Activated gamma-delta T cell treated with anti-CD3 and anti-CD28 coated beads, Interleukin-2, amount 50 U/mL, for 16 hours (primary cell): ENCODE measurements at regions not wholly inside any gene's neighbourhood (a gene's known extent, or its start where the extent isn't known, plus 50 kb on each side); places are given as distances from the start of the nearest gene placed in this dataset.
"Not testable (repeated sequence)": the region's sequence is repeated elsewhere in the genome, so short reads cannot be mapped to it uniquely, and the experiment has no call there.

ENCODE experiments used
- DNase-seq: peaks from one replicate; pipeline ENCODE4 v3.0.0-alpha.2; 2020; ENCODE audit warnings: low read depth

DNA sequence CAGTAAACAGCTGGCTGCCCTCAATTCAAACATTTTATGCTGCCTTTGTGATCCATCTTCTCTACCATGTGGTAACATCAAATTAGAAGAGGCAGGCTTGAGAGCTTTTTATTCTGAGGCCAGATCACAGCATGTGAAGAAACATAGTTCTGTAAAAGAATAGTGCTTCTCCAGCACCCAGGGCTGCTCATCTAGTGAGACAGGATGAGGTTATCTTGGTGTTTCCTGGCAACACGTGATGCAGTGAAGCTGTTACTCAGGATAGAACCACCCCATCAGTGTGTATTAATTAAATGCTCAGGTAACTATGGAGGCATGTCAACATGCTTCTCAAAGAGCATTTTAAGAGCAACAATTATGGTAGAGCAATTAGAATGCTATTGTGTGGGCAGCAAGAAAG is 400.5 kb upstream of the ACO1 start:
- no peak for DNase-seq

DNA sequence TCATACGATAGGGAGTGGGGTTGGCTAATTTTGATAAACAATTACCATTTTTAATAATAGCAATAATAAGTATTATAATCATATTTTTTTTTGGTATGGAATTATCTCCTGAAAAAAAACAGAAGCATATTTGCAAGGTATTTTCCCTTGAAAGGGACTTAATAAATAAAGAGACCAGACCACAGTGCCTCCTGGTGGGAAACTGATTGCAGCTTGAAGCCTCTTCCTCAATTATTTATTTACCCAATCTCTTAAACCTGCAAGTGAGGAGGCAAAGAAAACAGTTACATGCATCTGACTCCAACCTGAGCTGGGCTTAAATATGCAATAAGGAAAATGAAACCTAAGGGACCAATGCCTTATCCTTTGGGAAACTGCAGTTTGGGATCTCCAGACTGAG is 388.1 kb upstream of the ACO1 start:
- DNase-seq, result no peak

DNA sequence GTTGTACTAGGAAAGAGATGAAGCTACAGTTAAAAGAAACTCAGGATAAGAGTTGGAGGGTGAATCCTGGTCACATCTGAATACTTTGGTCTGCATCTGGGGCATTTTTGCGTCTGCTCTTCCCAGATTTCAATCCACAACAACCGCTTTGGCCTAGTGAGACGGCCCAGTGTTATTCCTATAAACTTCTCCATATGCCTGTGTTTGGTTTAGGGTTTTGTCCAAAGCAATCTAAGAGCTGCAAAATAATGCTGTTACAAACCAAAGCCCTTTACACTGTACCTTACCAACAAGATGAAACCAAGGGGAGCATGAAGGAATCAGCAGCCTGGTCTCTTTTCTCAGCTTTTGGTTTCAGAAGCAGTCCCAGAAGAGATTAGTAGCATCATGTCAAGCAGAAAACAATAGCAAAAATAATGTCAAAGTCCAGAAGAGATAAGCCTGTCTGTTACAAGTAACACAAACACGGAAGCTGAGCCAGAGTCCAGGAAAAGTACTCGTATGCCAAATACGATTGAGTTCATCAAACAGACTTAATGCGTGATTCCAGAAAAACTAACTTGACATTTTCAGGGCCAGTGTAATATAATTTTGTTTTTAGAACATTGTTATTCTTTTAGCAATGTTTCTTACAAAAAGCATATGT is 379.9 kb upstream of the ACO1 start:
- no peak for DNase-seq

DNA sequence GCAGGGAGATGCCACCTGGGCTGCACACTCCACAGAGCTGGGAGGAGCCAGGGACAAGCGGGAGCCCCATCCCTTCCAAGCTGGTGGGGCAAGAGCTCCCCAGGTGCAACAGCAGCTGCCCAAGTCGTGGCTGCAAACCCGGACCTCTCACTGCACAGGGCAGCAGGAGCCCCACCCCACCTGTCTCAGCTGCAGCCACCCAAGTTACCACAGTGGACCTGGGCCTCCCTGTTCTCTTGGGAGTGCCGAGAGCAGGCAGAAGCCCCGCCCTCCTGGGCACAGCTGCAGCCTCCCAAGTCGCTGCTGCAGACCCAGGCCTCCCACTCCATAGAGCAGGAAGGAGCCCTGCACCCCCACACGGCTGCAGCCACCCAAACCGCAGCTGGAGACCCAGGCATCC is 374.1 kb upstream of the ACO1 start:
- no peak for DNase-seq

DNA sequence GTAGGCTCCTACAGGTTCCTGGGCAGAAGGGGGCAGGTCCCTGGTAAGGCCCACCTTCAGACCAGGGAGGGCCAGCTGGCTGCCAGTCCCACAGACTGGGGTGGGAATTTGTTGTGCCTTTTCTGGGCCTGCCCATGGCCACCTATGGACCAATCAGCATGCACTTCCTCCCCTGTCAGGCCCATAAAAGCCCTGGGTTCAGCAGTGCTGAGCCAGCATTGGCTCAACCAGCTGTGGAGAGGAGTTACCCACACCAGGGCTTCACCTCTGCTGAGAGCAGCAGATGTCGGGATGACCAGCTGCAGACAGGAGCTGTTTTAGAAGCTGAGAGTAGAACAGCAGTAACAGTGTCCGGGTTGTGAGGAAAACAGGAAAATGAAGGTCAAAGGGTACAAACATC is 373.4 kb upstream of the ACO1 start:
- DNase-seq, result no peak

DNA sequence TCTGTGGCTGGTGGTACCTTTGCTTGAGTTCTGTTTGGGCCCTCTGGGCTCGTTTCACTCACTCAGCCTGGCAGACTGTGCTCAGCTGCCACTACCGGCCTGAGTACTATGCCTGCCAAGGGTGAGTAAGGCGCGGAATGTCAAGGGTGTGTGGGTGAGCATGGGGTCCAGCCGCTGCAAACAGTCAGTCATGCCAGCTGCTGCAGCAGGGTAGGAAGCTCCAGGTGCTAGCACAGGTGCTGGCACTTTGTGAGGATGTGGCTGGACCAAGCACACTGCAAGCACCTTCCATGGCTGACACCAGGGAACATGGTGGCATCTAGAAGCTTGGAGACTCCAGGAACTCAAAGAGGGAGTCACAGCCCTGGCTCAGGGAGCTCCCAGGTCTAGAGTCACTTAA is 368.6 kb upstream of the ACO1 start:
- no peak for DNase-seq

DNA sequence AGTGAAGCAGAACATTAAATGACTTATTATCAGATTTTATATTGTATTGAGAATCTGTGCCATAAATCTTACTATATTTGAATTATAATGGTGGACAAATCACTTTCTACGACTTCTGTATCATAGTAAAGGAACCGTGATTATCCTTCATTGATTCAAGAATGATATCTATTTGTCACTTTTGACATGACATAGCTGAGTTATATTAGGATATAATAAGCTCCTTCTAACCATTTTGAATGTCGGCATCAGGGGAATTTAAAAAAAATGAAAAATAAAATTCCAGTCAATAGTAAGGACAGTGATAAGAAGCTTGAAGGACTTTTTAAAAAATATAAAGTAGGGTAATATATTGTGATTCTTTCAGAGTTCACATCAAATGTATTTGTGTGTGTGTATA is 338.9 kb upstream of the ACO1 start:
- no peak for DNase-seq

DNA sequence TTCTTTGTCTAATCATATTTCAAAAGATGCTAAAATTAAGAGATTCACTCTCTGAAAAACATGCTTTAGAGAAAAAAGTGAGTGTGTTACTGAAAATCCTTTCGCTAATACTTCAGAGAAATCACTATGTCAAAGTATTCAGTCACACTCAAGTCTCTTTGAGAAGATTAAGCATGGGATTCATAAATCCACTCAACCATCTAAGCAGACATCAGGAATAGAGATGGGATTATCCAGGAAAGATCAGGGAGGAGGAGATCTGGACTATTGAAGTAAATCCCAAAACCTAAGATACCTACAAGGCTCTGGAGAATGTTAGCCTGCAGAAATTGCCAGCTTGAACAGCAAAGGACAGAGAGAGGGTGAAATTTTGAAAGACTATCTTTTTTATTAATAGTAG is 317.2 kb upstream of the ACO1 start:
- no peak for DNase-seq

DNA sequence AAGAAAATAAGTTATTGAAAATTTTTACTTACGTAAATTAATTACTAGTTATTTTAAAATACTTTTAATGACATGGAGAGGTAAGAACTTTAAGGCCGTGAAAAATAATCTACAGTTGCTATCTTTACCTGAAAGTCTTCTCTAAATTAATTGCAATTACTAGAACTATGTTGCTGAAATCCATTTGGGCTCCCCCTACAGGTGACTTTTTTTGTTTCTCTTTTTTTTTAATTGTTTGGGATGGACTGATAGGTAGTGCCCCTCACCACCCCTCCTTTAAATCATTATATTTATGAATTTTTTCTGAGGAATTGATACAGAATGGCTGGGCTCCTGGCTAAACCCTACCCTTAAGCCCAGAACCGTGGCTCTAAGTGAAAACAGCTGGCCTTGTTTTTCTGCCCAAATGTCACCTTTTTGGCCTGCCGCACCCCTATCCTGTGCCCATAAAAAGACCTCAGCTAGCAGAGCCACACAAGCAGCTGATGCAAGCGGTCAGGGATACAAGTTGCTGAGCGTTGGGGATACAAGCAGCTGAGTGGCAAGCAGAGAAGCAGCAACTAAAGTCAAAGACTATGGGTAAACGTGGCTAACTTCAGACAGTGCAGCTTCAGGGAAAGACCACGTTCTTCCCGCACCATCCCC is 315.2 kb upstream of the ACO1 start:
- DNase-seq, result no peak

DNA sequence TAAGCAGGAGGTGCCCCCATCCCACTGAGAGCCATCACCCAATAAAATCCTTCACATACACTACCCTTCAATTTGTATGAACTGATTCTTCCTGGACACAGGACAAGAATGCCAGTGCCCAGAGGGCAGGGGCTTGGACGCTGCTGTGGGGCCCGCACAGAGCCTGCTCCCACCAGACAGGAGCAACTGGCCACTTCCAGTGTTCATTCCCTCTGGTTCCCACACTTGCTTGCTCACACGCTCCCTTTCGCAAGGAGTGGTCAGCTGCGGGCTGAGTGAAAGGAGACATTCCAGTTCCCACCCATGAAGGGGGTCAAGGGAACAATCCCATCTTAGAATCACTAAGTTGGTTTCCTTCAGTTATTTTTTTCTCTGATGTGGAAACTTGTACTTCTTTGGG is 314.5 kb upstream of the ACO1 start:
- DNase-seq, result no peak

DNA sequence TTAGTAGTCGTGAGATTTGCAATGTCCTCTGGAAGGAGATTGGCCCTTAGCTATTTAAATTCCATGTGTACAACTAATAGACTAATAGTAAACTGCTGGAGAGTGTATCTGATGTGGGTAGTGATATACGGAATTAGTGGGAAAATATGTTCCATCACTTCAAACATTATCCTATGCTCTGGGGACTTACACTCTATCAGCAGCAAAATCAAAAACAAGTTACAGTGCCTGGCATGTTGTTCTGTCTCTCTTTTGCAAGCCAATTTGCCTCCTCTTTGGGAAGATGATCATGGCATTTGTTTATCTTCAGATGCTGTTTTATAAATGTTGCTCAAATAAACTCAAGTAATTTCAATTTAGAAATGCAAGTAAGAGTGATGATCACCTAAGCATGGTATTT is 311.9 kb upstream of the ACO1 start:
- DNase-seq, result no peak

DNA sequence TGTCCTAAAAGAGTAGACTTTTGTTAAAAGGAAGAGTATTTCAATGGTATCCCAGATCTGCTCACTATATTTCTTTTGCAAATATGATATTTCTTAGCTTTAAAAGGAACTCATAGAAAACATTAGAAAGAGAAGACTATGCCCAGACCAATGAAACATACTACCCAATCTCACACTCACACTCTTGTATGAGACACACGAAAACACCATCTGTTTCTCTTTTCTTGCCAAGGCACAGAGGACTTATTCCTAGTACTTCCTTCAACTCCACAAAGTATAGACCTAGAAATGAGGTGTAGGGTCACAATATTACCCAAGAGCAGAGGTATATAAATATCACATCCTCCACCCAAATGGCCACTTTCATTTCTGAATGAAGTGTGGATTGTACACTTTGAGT is 292.4 kb upstream of the ACO1 start:
- no peak for DNase-seq

DNA sequence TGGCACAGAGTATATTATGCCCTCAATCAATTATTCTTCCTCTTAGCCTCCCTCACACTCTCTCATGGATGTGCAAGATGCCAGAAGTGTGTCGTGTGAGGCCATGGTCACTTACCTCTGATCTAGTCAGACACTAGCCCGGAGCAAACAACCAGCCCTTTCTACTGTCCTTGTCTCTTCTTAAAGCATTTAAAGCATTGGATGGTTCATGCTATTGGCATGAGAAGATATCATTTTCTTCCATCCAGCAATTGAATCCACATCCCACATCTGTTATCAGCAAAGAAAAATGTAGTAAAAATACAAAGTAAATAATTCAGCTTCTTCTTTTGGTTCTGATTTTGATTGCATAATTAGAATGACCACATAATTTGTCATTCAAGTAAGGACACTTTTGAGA is 267.2 kb upstream of the ACO1 start:
- DNase-seq, result no peak

DNA sequence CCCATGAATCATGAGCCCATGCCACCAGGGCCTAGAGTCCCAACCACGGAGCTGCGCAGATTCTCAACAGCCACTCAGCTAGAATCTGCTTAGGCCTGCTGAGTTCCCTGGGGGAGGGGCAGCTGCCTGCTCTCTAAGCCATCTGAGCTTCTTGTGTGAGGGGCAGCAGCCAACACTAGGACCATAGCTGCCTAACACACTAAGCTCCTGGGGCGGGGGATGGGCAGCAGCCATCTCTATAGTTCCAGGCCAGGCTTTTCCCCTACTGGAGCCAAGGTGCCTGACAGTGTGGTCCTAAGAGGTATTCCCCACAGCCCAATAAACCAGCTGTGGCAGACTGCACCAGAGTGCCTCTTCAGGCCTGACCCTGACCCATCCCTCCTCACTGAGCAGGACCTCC is 255.9 kb upstream of the ACO1 start:
- no peak for DNase-seq

DNA sequence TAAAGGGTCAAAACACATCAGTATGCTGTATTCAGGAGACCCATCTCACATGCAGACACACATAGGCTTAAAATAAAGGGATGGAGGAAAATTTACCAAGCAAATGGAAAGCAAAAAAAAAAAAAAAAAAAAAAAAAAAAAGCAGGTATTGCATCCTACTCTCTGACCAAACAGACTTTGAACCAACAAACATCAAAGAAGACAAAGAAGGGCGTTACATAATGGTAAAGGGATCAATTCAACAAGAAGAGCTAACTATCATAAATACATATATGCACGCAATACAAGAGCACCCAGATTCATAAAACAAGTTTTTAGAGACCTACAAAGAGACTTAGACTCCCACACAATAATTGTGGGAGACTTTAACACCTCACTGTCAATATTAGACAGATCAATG is 253.7 kb upstream of the ACO1 start:
- DNase-seq, result not testable (repeated sequence)

DNA sequence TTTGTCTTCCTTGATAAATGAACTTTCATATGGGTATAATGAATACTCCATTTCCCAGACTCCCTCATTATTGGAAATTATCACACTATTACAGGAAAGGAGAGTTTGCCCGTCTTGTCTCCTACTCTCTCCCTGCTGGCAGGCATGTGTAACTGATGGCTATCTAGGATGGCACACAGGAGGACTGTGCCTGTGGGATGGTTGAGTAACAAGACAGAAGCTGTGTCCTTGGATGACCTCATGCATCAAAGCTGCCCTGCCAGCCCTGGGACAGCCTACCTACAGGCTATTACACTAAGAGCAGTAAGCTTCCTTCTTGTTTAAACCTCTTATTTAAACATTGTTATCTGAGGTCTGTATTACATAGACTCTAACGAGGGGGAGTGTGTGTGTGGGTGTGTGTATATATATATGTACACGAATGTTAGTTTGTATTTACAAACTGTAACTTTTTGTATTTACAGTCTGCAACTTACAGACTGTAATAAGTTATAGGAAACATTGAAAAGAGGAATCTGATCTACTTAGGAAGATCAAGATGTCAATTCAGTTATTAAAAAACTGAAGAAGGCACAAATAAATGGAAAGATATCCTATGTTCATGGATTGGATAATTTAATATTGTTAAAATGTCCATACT is 247.6 kb upstream of the ACO1 start:
- no peak for DNase-seq

DNA sequence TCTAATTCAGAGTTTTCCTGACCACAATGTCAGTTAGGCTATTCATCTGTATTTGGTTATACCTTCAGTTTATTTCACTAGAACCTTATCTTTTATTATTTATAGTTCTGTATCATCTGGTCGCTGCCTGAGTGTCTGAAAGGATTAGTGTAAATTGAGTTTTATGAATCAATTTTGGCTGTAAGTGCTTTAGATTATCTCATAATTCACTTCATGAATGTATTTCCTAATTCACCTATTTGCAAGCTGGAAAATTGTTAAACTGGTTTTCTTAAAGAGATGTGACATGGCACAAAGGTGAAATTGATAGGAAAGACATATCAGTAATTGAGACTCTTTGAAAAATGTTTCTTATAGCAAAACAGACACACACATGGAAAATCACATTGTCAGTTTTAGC is 242.4 kb upstream of the ACO1 start:
- no peak for DNase-seq

DNA sequence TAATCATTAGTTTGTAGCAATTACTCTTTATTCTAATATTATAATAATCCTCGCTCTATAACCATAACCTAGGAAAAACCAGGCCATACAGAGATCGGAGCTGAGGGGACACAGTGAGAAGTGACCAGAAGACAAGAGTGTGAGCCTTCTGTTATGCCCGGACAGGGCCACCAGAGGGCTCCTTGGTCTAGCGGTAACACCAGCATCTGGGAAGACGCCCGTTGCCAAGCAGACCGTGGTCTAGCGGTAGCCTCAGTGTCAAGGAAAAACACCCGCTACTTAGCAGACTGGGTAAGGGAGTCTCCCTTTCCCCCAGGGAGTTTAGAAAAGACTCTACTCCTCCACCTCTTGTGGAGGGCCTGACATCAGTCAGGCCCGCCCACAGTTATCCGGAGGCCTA is 235.9 kb upstream of the ACO1 start:
- DNase-seq, result not testable (repeated sequence)

DNA sequence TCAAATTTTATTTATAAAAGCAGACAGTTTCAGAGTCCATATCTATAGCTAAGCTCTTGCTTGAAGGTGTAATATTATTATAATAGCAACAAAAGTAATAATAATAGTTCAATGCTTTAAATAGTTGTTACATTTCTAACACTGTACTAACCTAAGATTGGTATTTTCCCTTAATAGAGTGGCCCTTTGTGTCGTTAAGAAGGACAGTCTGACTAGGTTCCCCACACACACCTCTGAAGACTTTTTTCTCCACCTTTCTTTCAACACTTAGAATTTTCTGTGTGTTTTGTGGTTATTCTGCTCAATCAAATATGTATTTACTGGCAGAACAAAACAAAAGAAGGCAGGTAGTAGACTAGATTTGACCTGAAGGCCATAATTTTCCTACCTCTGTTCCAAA is 223.2 kb upstream of the ACO1 start:
- DNase-seq, result no peak

DNA sequence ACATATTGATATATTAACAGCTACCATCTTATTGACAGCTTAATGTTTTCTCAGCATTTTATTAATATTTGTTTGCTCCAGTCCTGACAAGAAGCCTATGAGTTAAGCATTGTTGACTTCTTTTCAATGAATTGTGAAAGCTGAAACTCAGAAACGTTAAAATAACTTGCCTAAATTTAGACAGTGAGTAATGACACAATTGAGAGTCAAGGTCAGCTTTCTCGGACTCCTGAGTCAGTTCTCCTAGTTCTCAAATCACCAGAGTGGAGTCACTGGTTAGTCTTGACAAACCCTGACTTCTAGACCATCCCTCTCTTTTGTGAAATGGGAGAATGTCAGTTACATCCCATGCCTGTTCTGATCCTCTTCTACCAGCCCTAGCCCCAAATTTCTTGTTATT is 222.7 kb upstream of the ACO1 start:
- no peak for DNase-seq

DNA sequence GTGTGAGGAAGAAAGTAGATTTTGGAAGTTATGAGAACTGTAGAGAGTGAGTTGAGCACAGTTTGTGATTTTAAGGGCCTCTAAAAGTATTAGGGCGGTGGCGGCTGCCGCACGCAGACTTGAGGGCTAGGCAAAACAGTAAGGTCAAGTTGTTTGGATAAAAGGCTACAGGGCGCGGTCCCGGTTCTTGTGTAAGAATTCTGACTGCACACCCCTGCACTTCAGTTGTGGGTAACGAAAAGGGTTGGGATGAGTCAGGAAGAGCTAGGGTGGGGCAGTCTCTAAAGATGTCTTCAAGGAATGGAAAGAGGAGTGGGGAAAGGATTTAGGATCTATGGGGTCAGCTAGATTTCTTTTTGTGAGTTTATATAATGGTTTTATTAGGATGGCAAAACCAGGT is 218.1 kb upstream of the ACO1 start:
- not testable (repeated sequence) for DNase-seq

DNA sequence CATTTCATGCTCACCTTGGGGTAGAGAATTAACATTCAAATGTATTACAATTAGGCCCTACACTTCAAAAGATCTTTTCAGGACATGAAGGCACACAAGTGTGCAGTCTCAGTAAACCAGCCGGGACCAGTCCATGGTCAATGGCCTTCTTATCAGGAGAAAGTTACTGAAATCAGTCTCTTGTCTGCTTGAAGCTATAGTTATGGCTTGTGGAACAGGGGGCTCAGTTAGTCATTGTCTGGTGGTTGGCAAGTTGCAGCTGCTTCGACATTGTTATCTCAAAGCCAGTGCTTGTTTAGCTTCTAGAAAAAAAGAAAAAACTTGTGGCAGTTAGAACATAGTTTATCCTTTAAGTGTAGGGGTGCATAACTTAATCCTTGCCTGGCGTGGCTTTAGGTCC is 213.1 kb upstream of the ACO1 start:
- no peak for DNase-seq

DNA sequence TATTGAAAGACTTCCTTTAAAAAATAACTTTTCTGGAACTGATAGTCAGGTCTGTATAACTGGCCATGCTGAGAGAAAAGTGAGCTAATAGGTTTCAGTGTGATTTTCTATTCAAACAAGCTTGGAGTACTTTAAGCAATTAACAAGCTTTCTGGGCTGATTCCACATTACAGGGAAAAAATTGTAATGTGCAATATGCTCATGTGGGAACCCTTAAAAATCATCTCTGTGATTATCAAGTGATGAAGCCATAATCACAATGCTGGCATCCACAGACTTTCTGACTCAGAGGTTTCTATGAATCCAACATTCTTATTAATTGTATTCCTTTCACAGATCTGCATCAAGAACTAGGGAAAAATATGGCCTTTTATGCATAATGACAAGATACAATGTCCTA is 212.2 kb upstream of the ACO1 start:
- no peak for DNase-seq

DNA sequence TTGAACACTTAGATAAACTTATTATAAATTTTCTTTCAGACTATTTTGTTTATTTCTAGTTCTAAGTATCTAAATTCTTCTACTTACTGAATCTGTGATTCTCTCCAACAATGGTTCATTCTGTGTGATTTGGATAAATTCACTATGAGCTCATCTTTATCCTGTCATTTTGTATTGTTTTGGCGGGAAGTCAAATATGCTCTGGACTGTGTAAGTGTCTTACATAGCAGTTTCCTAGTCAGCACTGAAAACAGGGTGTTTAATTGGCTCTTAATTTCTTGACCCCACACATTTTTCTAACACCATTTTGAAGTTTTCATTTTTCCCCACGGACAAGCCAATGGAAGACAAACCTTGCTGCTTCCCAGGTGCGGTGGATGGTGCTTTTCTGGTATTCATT is 207.0 kb upstream of the ACO1 start:
- DNase-seq, result no peak
